ENCODE measurements at regions not wholly inside any gene's neighbourhood (a gene's known extent, or its start where the extent isn't known, plus 50 kb on each side); places are given as distances from the start of the nearest gene placed in this dataset.

GRCh38 chr2:181777734-181778133, 97.4 kb upstream of the NEUROD1 start:
- peaks cover 0 to 15% (median 5%) of the 10 kb centered on the region in 4 donors for H3K4me1 ChIP-seq
- H3K27me3 ChIP-seq: no peaks in the 10 kb centered on the region
- DNase-seq: no peak
- no peaks in the 10 kb centered on the region for H3K9me3 ChIP-seq
- H3K36me3 ChIP-seq: no peaks in the 10 kb centered on the region
- intact Hi-C loops (cut with DNase I; ENCODE audit: low total_unique reads): no loop called here
- H3K27ac ChIP-seq: no peak overlapping the region
- TF ChIP-seq CTCF (IDR thresholded peaks at IDR 0.05): no peak
- no peak overlapping the region for H3K4me3 ChIP-seq

GRCh38 chr2:181778621-181779201, 98.4 kb upstream of the NEUROD1 start:
- H3K4me1 ChIP-seq: peaks cover 0 to 15% (median 5%) of the 10 kb centered on the region in 4 donors
- no peak for TF ChIP-seq CTCF (IDR thresholded peaks at IDR 0.05)
- H3K36me3 ChIP-seq: no peaks in the 10 kb centered on the region
- intact Hi-C loops (cut with DNase I; ENCODE audit: low total_unique reads): no loop called here
- no peaks in the 10 kb centered on the region for H3K9me3 ChIP-seq
- no peak for DNase-seq
- no peaks in the 10 kb centered on the region for H3K27me3 ChIP-seq
- no peak overlapping the region for H3K4me3 ChIP-seq
- no peak overlapping the region for H3K27ac ChIP-seq

GRCh38 chr2:181779288-181780021, 99.1 kb upstream of the NEUROD1 start:
- no peaks in the 10 kb centered on the region for H3K27me3 ChIP-seq
- peaks cover 0 to 15% (median 5%) of the 10 kb centered on the region in 4 donors for H3K4me1 ChIP-seq
- no peaks in the 10 kb centered on the region for H3K36me3 ChIP-seq
- TF ChIP-seq CTCF (IDR thresholded peaks at IDR 0.05): no peak
- no peak overlapping the region for H3K4me3 ChIP-seq
- H3K27ac ChIP-seq: no peak overlapping the region
- no peak for DNase-seq
- intact Hi-C loops (cut with DNase I; ENCODE audit: low total_unique reads): no loop called here
- H3K9me3 ChIP-seq: no peaks in the 10 kb centered on the region

- Histone ChIP-seq H3K27ac (no peak overlapping the region), H3K4me3 (no peak overlapping the region), H3K36me3 (no peaks in the 10 kb centered on the region), H3K9me3 (no peaks in the 10 kb centered on the region), H3K27me3 (no peaks in the 10 kb centered on the region), H3K4me1 (peaks cover 0 to 15% (median 5%) of the 10 kb centered on the region in 4 donors)
- intact Hi-C loops (cut with DNase I; ENCODE audit: low total_unique reads): no loop called here
- TF ChIP-seq CTCF (IDR thresholded peaks at IDR 0.05): no peak
- DNase-seq: no peak
These were observed 99.8 kb upstream of the NEUROD1 start for GRCh38 chr2:181780047-181780651.

GRCh38 chr2:181780657-181781056, 100.3 kb upstream of the NEUROD1 start:
- no peak for DNase-seq
- Histone ChIP-seq H3K36me3 (no peaks in the 10 kb centered on the region), H3K4me1 (peaks cover 0 to 15% (median 5%) of the 10 kb centered on the region in 4 donors), H3K4me3 (no peak overlapping the region), H3K27me3 (no peaks in the 10 kb centered on the region), H3K9me3 (no peaks in the 10 kb centered on the region), H3K27ac (no peak overlapping the region)
- intact Hi-C loops (cut with DNase I; ENCODE audit: low total_unique reads): no loop called here
- no peak for TF ChIP-seq CTCF (IDR thresholded peaks at IDR 0.05)

Data from tibial artery (tissue), 4 donors.